NCI-H2107 treated with DMSO at 0.1 percent for 48 hours (cell line): ENCODE measurements at regions not wholly inside any gene's neighbourhood (a gene's known extent, or its start where the extent isn't known, plus 50 kb on each side); places are given as distances from the start of the nearest gene placed in this dataset.

Experiments used
- DNase-seq: peaks from one replicate; lab custom pipeline; 2025; ENCODE audit not compliant: unreplicated experiment; lab: John Stamatoyannopoulos, UW

- DNase-seq: no peak
Measured at GRCh38 chr2:129721846-129722245, 257.6 kb upstream of the RAB6C start.

- DNase-seq: no peak
Measured at GRCh38 chr2:129722306-129723019, 257.0 kb upstream of the RAB6C start.

- no peak for DNase-seq
Measured at GRCh38 chr2:129723277-129724020, 256.0 kb upstream of the RAB6C start.

- no peak for DNase-seq
Measured at GRCh38 chr2:129724021-129724757, 255.3 kb upstream of the RAB6C start.

- DNase-seq: no peak
Measured at GRCh38 chr2:129726216-129726615, 253.2 kb upstream of the RAB6C start.

GRCh38 chr2:129727286-129727685 is 252.2 kb upstream of the RAB6C start:
- DNase-seq: no peak

GRCh38 chr2:129728035-129728972 is 251.2 kb upstream of the RAB6C start:
- no peak for DNase-seq

- no peak for DNase-seq
Measured at GRCh38 chr2:129729011-129729410, 250.5 kb upstream of the RAB6C start.

- no peak for DNase-seq
Measured at GRCh38 chr2:129729646-129730045, 249.8 kb upstream of the RAB6C start.

GRCh38 chr2:129730979-129731378 is 248.5 kb upstream of the RAB6C start:
- DNase-seq: no peak

- DNase-seq: no peak
Measured at GRCh38 chr2:129731907-129732629, 247.4 kb upstream of the RAB6C start.

GRCh38 chr2:129732630-129733026 is 246.8 kb upstream of the RAB6C start:
- DNase-seq: no peak

GRCh38 chr2:129733041-129733440 is 246.4 kb upstream of the RAB6C start:
- no peak for DNase-seq

GRCh38 chr2:129733579-129733978 is 245.9 kb upstream of the RAB6C start:
- no peak for DNase-seq

GRCh38 chr2:129734343-129735034 is 245.0 kb upstream of the RAB6C start:
- no peak for DNase-seq

- no peak for DNase-seq
Measured at GRCh38 chr2:129735576-129735975, 243.9 kb upstream of the RAB6C start.

GRCh38 chr2:129737660-129738527 is 241.6 kb upstream of the RAB6C start:
- DNase-seq: no peak

- no peak for DNase-seq
Measured at GRCh38 chr2:129738799-129739198, 240.7 kb upstream of the RAB6C start.

GRCh38 chr2:129740504-129740903 is 239.0 kb upstream of the RAB6C start:
- no peak for DNase-seq
